ENCODE measurements at regions not wholly inside any gene's neighbourhood (a gene's known extent, or its start where the extent isn't known, plus 50 kb on each side); places are given as distances from the start of the nearest gene placed in this dataset.

GRCh38 chr1:87957331-87957730, 628.7 kb downstream of the LMO4 start:
- H3K9me3 ChIP-seq (replicated peaks; ENCODE audit: control insufficient read depth, insufficient read depth, low read length): no peaks in the 10 kb centered on the region
- H3K36me3 ChIP-seq (ENCODE audit: control insufficient read depth in 2 of 2, insufficient read depth in 2 of 2, low read length in 1 of 2): no peaks in the 10 kb centered on the region
- no peaks in the 10 kb centered on the region for H3K79me2 ChIP-seq (ENCODE audit: control insufficient read depth, insufficient read depth, low read length)
- no peak overlapping the region for H3K4me3 ChIP-seq
- no TSS peak for BruUV-seq (replicated peaks)
- H3K4me2 ChIP-seq (ENCODE audit: control insufficient read depth, insufficient read depth): no peak overlapping the region
- H3K9ac ChIP-seq (ENCODE audit: control insufficient read depth, insufficient read depth, low read length): no peak overlapping the region
- SMC1A ChIA-PET (ENCODE audit: uncharacterized antibody, unreplicated experiment): no interaction called here
- ATAC-seq (no peak), DNase-seq (ENCODE audit: low read depth, low spot score) (no peak), FAIRE-seq (no peak)
- in situ Hi-C loops (cut with MboI) (loop anchor here (10.0 kb wide), 2 partner anchors 663 to 823 kb away; no protein-coding TSS in a partner anchor), intact Hi-C loops (cut with micrococcal nuclease; ENCODE audit: unreplicated experiment) (no loop called here)
- no peak overlapping the region for H2AFZ ChIP-seq (ENCODE audit: control insufficient read depth, low read depth, low read length)
- H3K4me1 ChIP-seq (ENCODE audit: control insufficient read depth, insufficient read depth, low read length): no peaks in the 10 kb centered on the region
- POLR2A ChIA-PET: no interaction called here
- CTCF ChIA-PET: interaction anchor here (1.1 to 1.2 kb wide), 2 partner anchors 10 to 664 kb away, joined by 3 to 5 read pairs; no protein-coding TSS in a partner anchor
- H4K20me1 ChIP-seq (ENCODE audit: control insufficient read depth, insufficient read depth): no peaks in the 10 kb centered on the region
- WGBS (ENCODE audit: insufficient coverage, insufficient replicate concordance, low lambda C conversion rate, missing lambda C conversion rate): 0% methylated on average over 3 of the region's 3 CpGs
- no peak overlapping the region for H3K27ac ChIP-seq (ENCODE audit: control insufficient read depth, insufficient read depth)
- H3K27me3 ChIP-seq (replicated peaks in 1 of 2; ENCODE audit: control insufficient read depth in 2 of 2, insufficient read depth in 2 of 2, low read length in 1 of 2): no peaks in the 10 kb centered on the region
- RAD21 ChIA-PET (ENCODE audit: unreplicated experiment): no interaction called here
- no peak for TF ChIP-seq ASH2L (IDR thresholded peaks at IDR 0.05; ENCODE audit: borderline replicate concordance, low read depth)
- TF ChIP-seq, protein P1, sequence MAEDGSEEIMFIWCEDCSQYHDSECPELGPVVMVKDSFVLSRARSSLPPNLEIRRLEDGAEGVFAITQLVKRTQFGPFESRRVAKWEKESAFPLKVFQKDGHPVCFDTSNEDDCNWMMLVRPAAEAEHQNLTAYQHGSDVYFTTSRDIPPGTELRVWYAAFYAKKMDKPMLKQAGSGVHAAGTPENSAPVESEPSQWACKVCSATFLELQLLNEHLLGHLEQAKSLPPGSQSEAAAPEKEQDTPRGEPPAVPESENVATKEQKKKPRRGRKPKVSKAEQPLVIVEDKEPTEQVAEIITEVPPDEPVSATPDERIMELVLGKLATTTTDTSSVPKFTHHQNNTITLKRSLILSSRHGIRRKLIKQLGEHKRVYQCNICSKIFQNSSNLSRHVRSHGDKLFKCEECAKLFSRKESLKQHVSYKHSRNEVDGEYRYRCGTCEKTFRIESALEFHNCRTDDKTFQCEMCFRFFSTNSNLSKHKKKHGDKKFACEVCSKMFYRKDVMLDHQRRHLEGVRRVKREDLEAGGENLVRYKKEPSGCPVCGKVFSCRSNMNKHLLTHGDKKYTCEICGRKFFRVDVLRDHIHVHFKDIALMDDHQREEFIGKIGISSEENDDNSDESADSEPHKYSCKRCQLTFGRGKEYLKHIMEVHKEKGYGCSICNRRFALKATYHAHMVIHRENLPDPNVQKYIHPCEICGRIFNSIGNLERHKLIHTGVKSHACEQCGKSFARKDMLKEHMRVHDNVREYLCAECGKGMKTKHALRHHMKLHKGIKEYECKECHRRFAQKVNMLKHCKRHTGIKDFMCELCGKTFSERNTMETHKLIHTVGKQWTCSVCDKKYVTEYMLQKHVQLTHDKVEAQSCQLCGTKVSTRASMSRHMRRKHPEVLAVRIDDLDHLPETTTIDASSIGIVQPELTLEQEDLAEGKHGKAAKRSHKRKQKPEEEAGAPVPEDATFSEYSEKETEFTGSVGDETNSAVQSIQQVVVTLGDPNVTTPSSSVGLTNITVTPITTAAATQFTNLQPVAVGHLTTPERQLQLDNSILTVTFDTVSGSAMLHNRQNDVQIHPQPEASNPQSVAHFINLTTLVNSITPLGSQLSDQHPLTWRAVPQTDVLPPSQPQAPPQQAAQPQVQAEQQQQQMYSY (CRISPR knock-in tag; IDR thresholded peaks at IDR 0.05): no peak
- TF ChIP-seq FOXK2 (IDR thresholded peaks at IDR 0.05): no peak
- no peak for TF ChIP-seq RB1 (IDR thresholded peaks at IDR 0.05; ENCODE audit: borderline replicate concordance)
- no peak for TF ChIP-seq SPI1 (IDR thresholded peaks at IDR 0.05; ENCODE audit: borderline replicate concordance, insufficient read depth, low read depth, low read length)
- TF ChIP-seq POLR2A (IDR thresholded peaks at IDR 0.05; ENCODE audit: low read depth, low read length): no peak
- no peak for TF ChIP-seq NRF1 (conservative IDR thresholded peaks at IDR 0.05; ENCODE audit: low read depth, low read length)
- no peak for TF ChIP-seq KDM1A (IDR thresholded peaks at IDR 0.05; ENCODE audit: borderline replicate concordance)
- TF ChIP-seq EP300 (IDR thresholded peaks at IDR 0.05; ENCODE audit: borderline replicate concordance in 1 of 2, control insufficient read depth in 1 of 2, low read depth in 2 of 2, low read length in 2 of 2): no peak
- no peak for TF ChIP-seq SMARCA5 (IDR thresholded peaks at IDR 0.05)
- no peak for TF ChIP-seq CBX5 (IDR thresholded peaks at IDR 0.05; ENCODE audit: low read depth)
- no peak for TF ChIP-seq CHD2 (IDR thresholded peaks at IDR 0.05; ENCODE audit: borderline replicate concordance, low read depth, low read length)
- TF ChIP-seq, protein P2, sequence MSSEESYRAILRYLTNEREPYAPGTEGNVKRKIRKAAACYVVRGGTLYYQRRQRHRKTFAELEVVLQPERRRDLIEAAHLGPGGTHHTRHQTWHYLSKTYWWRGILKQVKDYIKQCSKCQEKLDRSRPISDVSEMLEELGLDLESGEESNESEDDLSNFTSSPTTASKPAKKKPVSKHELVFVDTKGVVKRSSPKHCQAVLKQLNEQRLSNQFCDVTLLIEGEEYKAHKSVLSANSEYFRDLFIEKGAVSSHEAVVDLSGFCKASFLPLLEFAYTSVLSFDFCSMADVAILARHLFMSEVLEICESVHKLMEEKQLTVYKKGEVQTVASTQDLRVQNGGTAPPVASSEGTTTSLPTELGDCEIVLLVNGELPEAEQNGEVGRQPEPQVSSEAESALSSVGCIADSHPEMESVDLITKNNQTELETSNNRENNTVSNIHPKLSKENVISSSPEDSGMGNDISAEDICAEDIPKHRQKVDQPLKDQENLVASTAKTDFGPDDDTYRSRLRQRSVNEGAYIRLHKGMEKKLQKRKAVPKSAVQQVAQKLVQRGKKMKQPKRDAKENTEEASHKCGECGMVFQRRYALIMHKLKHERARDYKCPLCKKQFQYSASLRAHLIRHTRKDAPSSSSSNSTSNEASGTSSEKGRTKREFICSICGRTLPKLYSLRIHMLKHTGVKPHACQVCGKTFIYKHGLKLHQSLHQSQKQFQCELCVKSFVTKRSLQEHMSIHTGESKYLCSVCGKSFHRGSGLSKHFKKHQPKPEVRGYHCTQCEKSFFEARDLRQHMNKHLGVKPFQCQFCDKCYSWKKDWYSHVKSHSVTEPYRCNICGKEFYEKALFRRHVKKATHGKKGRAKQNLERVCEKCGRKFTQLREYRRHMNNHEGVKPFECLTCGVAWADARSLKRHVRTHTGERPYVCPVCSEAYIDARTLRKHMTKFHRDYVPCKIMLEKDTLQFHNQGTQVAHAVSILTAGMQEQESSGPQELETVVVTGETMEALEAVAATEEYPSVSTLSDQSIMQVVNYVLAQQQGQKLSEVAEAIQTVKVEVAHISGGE (CRISPR knock-in tag; IDR thresholded peaks at IDR 0.05): no peak
- no peak for TF ChIP-seq CREB1 (IDR thresholded peaks at IDR 0.05; ENCODE audit: low read depth)
- TF ChIP-seq, protein P3, sequence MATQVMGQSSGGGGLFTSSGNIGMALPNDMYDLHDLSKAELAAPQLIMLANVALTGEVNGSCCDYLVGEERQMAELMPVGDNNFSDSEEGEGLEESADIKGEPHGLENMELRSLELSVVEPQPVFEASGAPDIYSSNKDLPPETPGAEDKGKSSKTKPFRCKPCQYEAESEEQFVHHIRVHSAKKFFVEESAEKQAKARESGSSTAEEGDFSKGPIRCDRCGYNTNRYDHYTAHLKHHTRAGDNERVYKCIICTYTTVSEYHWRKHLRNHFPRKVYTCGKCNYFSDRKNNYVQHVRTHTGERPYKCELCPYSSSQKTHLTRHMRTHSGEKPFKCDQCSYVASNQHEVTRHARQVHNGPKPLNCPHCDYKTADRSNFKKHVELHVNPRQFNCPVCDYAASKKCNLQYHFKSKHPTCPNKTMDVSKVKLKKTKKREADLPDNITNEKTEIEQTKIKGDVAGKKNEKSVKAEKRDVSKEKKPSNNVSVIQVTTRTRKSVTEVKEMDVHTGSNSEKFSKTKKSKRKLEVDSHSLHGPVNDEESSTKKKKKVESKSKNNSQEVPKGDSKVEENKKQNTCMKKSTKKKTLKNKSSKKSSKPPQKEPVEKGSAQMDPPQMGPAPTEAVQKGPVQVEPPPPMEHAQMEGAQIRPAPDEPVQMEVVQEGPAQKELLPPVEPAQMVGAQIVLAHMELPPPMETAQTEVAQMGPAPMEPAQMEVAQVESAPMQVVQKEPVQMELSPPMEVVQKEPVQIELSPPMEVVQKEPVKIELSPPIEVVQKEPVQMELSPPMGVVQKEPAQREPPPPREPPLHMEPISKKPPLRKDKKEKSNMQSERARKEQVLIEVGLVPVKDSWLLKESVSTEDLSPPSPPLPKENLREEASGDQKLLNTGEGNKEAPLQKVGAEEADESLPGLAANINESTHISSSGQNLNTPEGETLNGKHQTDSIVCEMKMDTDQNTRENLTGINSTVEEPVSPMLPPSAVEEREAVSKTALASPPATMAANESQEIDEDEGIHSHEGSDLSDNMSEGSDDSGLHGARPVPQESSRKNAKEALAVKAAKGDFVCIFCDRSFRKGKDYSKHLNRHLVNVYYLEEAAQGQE (IDR thresholded peaks at IDR 0.05; ENCODE audit: low read depth, low read length): no peak
- no peak for TF ChIP-seq ZNF24 (IDR thresholded peaks at IDR 0.05)

Data from GM12878 (cell line).